ENCODE measurements at regions not wholly inside any gene's neighbourhood (a gene's known extent, or its start where the extent isn't known, plus 50 kb on each side); places are given as distances from the start of the nearest gene placed in this dataset.

- no peak overlapping the region for H3K4me3 ChIP-seq (ENCODE audit: control extremely low read depth in 1 of 5, extremely low read depth in 1 of 5, insufficient read depth in 1 of 5, low read depth in 2 of 5, low read length in 4 of 5)
- H4K20me1 ChIP-seq (ENCODE audit: control insufficient read depth, insufficient read depth, low read length, poor library complexity, severe bottlenecking), result no peaks in the 10 kb centered on the region
- H3K4me1 Mint-ChIP-seq, result no peaks in the 10 kb centered on the region
- H3K27ac Mint-ChIP-seq, result no peak overlapping the region
- no peaks in the 10 kb centered on the region for H3K36me3 ChIP-seq (replicated peaks in 1 of 2; ENCODE audit: control extremely low read depth in 1 of 2, control insufficient read depth in 1 of 2, extremely low read depth in 1 of 2, insufficient read depth in 2 of 2, low read length in 1 of 2)
- CTCF ChIA-PET, result no interaction called here
- no peak overlapping the region for H3K4me2 ChIP-seq (replicated peaks; ENCODE audit: low read depth, low read length, poor library complexity, severe bottlenecking)
- H3K27me3 Mint-ChIP-seq, result no peaks in the 10 kb centered on the region
- TF ChIP-seq CTCF (IDR thresholded peaks at IDR 0.05) (no peak), EZH2 (IDR thresholded peaks at IDR 0.05; ENCODE audit: borderline replicate concordance, insufficient read depth, low read depth, low read length, poor library complexity, severe bottlenecking) (no peak)
- H3K9me3 Mint-ChIP-seq (ENCODE audit: insufficient read depth), result peaks cover 16% of the 10 kb centered on the region
- H3K27me3 ChIP-seq (replicated peaks in 1 of 4; ENCODE audit: control extremely low read depth in 1 of 4, control insufficient read depth in 3 of 4, insufficient read depth in 4 of 4, low read length in 3 of 4), result no peaks in the 10 kb centered on the region
- H3K9ac ChIP-seq (ENCODE audit: low read length), result no peak overlapping the region
- no peak overlapping the region for H2AFZ ChIP-seq (ENCODE audit: insufficient read depth, low read depth, low read length, poor library complexity, severe bottlenecking)
- intact Hi-C loops (cut with micrococcal nuclease), result no loop called here
- ATAC-seq (ENCODE audit: low read depth) (no peak), DNase-seq (no peak)
- WGBS (ENCODE audit: insufficient coverage), result 77% methylated on average over 5 of the region's 5 CpGs
- H3K79me2 ChIP-seq (ENCODE audit: control insufficient read depth, insufficient read depth, low read length), result no peaks in the 10 kb centered on the region
- H3K9me3 ChIP-seq (ENCODE audit: control extremely low read depth in 1 of 3, control insufficient read depth in 2 of 3, insufficient read depth in 1 of 3, low read length in 2 of 3), result no peaks in the 10 kb centered on the region
- no peaks in the 10 kb centered on the region for H3K4me1 ChIP-seq (ENCODE audit: control insufficient read depth in 2 of 2, insufficient read depth in 2 of 2, low read length in 2 of 2)
- H3K27ac ChIP-seq (ENCODE audit: low read length in 2 of 2), result no peak overlapping the region
- POLR2A ChIA-PET, result no interaction called here
- H3K4me3 Mint-ChIP-seq, result no peak overlapping the region
These were observed 1672.9 kb upstream of the WWC1 start for GRCh38 chr5:166618526-166618925.

GRCh38 chr5:166624573-166624972, 1666.9 kb upstream of the WWC1 start:
- Mint-ChIP-seq H3K4me1 (no peaks in the 10 kb centered on the region), H3K27me3 (no peaks in the 10 kb centered on the region), H3K9me3 (ENCODE audit: insufficient read depth) (peaks cover 8% of the 10 kb centered on the region), H3K27ac (no peak overlapping the region), H3K4me3 (no peak overlapping the region)
- TF ChIP-seq EZH2 (IDR thresholded peaks at IDR 0.05; ENCODE audit: borderline replicate concordance, insufficient read depth, low read depth, low read length, poor library complexity, severe bottlenecking) (no peak), CTCF (IDR thresholded peaks at IDR 0.05) (no peak)
- Histone ChIP-seq H3K4me2 (replicated peaks; ENCODE audit: low read depth, low read length, poor library complexity, severe bottlenecking) (no peak overlapping the region), H3K9ac (ENCODE audit: low read length) (no peak overlapping the region), H3K9me3 (ENCODE audit: control extremely low read depth in 1 of 3, control insufficient read depth in 2 of 3, insufficient read depth in 1 of 3, low read length in 2 of 3) (peaks cover 0 to 3% (median 0%) of the 10 kb centered on the region in 3 donors), H3K36me3 (replicated peaks in 1 of 2; ENCODE audit: control extremely low read depth in 1 of 2, control insufficient read depth in 1 of 2, extremely low read depth in 1 of 2, insufficient read depth in 2 of 2, low read length in 1 of 2) (no peaks in the 10 kb centered on the region), H3K27me3 (replicated peaks in 1 of 4; ENCODE audit: control extremely low read depth in 1 of 4, control insufficient read depth in 3 of 4, insufficient read depth in 4 of 4, low read length in 3 of 4) (no peaks in the 10 kb centered on the region), H2AFZ (ENCODE audit: insufficient read depth, low read depth, low read length, poor library complexity, severe bottlenecking) (no peak overlapping the region), H3K79me2 (ENCODE audit: control insufficient read depth, insufficient read depth, low read length) (no peaks in the 10 kb centered on the region), H3K27ac (ENCODE audit: low read length in 2 of 2) (no peak overlapping the region), H3K4me1 (ENCODE audit: control insufficient read depth in 2 of 2, insufficient read depth in 2 of 2, low read length in 2 of 2) (no peaks in the 10 kb centered on the region), H3K4me3 (ENCODE audit: control extremely low read depth in 1 of 5, extremely low read depth in 1 of 5, insufficient read depth in 1 of 5, low read depth in 2 of 5, low read length in 4 of 5) (no peak overlapping the region), H4K20me1 (ENCODE audit: control insufficient read depth, insufficient read depth, low read length, poor library complexity, severe bottlenecking) (no peaks in the 10 kb centered on the region)
- no peak for DNase-seq
- ATAC-seq (ENCODE audit: low read depth), result no peak
- intact Hi-C loops (cut with micrococcal nuclease), result no loop called here
- ChIA-PET CTCF (no interaction called here), POLR2A (no interaction called here)
- 23% methylated on average over 3 of the region's 3 CpGs for WGBS (ENCODE audit: insufficient coverage)
